Heart left ventricle (tissue), 13 donors: ENCODE measurements at regions not wholly inside any gene's neighbourhood (a gene's known extent, or its start where the extent isn't known, plus 50 kb on each side); places are given as distances from the start of the nearest gene placed in this dataset.

Experiments
- CTCF ChIP-seq, 12 donors: fragments of 200-600 bp; sonication (generic) in 4 of 12; IDR thresholded peaks; one replicate each; pipeline versions ENCODE4 v1.5.0 to v1.8.0; 2018 to 2022; ENCODE audit warnings: antibody characterized with exemption in 12 of 12, mild to moderate bottlenecking in 5 of 12
- POLR2A ChIP-seq, 2 donors: fragments of 450-650 bp; IDR thresholded peaks; one replicate each; pipeline ENCODE4 v1.6.1; 2017; ENCODE audit warnings: antibody characterized with exemption in 2 of 2, mild to moderate bottlenecking in 2 of 2, moderate library complexity in 2 of 2
- donor health status: ischemic (EF 13 %, LVEDD 7.1; RV severe dilation, severe dysfunction).
- donor health status: DM: no; HTN: yes; CAD: no.
- donor health status: DM: no; HTN: no; CAD: no.
- donor health status: ischemic (EF 25% LVEDD 6.9; RV normal size, moderate dysfunction).
- donor health status: ischemic (EF 25% LVEDD 5.7; RV mildly dilated, moderate dysfunction).
- donor health status: ischemic (EF 35%, LVEDD 5.7; RV mildly dilated, moderate dysfunction).
- donor health status: nonischemic (EF 11% LVEDD 7.7; RV severe dilation, severe dysfunction).
- donor health status: DM: yes; HTN: yes; CAD: no.
- donor health status: PGD.
- donor health status: ischemic (EF 29% LVEDD 5.4; RV normal size, mild dysfunction).
- donor health status: nonischemic (EF 23%, LVEDD 6.1; RV moderate dilation, normal function).

DNA sequence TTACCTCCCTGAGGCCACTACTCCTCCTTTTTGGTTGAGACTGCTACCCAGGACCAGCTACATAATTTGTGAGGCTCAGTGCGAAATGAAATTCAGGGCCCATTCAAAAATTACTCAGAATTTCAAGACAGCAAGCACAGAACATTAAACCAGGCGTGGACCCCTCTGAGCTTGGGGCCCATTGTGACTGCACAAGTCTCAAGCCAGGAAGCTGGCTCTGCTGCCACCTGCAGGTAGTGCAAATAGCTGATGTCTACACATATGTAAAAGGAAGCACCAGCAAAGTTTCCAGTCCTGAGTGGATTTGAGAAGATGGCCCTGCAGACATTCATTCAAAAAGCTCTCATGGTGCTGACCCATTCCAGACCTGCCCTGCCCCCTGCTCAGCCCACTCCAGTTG is 213.4 kb upstream of the LNX1 start:
- TF ChIP-seq CTCF (IDR thresholded peaks at IDR 0.05) = peak in 11 of 12 donors; percentile 23 to 47 (median 34)
- no peak for TF ChIP-seq POLR2A (IDR thresholded peaks at IDR 0.05)
